ENCODE measurements at regions not wholly inside any gene's neighbourhood (a gene's known extent, or its start where the extent isn't known, plus 50 kb on each side); places are given as distances from the start of the nearest gene placed in this dataset.
"Not testable (repeated sequence)": the region's sequence is repeated elsewhere in the genome, so short reads cannot be mapped to it uniquely, and the experiment has no call there.

DNA sequence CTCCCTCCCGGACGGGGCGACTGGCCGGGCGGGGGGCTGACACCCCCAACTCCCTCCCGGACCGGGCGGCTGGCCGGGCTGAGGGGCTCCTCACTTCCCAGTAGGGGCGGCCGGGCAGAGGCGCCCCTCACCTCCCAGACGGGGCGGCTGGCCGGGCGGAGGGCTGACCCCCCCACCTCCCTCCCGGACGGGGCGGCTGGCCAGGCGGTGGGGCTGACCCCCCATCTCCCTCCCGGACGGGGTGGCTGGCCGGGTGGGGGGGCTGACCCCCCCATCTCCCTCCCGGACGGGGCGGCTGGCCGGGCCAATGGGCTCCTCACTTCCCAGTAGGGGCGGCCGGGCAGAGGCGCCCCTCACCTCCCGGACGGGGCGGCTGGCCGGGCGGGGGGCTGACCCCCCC is 502.0 kb upstream of the ALG10B start:
- H3K9me3 Mint-ChIP-seq, result peaks cover 2 to 54% (median 43%) of the 10 kb centered on the region in 6 donors

More for the DNA sequence above, 502.0 kb upstream of the ALG10B start:
- H3K36me3 Mint-ChIP-seq; H3K27ac Mint-ChIP-seq; H3K4me3 Mint-ChIP-seq; DNase-seq; H3K27me3 Mint-ChIP-seq (ENCODE audit: low read depth in 3 of 3); H3K4me1 Mint-ChIP-seq: not testable (repeated sequence)

Data from immature natural killer cell (primary cell).